T47D (cell line): ENCODE measurements at regions not wholly inside any gene's neighbourhood (a gene's known extent, or its start where the extent isn't known, plus 50 kb on each side); places are given as distances from the start of the nearest gene placed in this dataset.

Source experiments
- DNase-seq, 2 experiments: peaks; one replicate each; pipeline versions ENCODE4 v3.0.0 to v3.0.0-alpha.2; 2011 to 2012; ENCODE audit warnings: low read depth in 1 of 2, low spot score in 1 of 2
- JUND ChIP-seq: IDR thresholded peaks from 2 replicates; pipeline ENCODE4 v1.6.1; 2012; ENCODE audit warnings: low read depth
- in situ Hi-C: cut with HindIII; loops from 2 replicates; pipeline ENCODE4 v1.10.0; 2016; ENCODE audit warnings: low sequenced_read_pairs, low pct_unique_long_range_greater_than_20kb

DNA sequence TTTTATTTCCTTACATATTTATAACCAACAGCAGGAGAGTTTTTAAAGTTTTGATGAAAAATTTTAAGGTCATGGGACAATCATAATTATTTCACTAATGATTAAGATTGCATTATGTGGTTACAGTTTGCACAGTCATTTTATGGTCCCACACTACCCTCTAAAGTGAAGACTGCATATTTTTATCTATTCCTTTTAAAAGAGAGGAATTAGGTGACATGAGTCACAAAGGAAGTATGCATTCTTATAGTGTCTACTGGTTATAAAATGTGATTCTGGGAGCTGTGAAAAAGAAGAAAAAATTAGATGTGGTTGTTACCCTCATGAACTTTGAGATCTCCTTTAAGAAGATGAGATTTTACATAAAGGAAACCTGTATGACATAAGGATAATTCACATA lies 87.9 kb upstream of the GRIA1 start:
- in situ Hi-C loops = no loop called here
- TF ChIP-seq JUND = no peak
- no peak for DNase-seq

DNA sequence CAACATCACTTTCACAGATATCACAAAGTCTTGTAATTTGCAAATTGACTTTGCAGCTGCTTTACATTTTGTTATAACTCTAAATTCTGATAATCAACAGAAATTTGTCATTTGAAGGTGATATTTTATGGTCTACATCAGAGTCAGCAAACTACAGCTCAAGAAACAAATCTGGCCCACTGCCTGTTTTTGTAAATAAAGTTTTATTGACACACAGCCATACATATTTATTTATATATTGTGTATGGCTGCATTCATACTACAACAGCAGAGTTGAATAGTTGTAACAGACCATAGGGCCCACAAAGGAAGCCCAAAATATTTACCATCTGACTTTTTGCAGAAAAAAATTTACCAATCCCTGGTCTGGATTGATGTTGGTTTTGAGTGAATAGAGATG lies 87.0 kb upstream of the GRIA1 start:
- in situ Hi-C loops = no loop called here
- no peak for DNase-seq
- no peak for TF ChIP-seq JUND

DNA sequence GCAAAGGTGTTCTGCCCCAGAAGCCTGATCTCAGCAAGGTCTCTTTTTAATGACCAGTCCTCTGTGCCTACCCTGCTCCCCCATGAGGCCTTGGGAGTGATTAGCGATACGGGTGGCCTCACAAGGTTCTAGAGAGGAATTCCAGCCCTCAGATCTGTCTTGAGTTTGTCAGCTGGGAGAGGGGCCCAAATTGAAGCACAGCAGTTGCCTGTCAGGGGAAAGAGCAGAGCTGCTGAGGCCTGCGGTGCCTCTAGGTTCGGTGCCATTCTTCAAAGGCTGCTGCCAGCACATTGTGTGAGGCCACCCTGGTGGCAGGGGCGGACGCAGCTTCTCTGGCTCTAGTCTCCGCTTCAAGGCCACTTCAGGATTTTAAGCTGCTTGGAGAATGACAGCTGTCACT lies 85.7 kb upstream of the GRIA1 start:
- TF ChIP-seq JUND = no peak
- in situ Hi-C loops = no loop called here
- DNase-seq = no peak

DNA sequence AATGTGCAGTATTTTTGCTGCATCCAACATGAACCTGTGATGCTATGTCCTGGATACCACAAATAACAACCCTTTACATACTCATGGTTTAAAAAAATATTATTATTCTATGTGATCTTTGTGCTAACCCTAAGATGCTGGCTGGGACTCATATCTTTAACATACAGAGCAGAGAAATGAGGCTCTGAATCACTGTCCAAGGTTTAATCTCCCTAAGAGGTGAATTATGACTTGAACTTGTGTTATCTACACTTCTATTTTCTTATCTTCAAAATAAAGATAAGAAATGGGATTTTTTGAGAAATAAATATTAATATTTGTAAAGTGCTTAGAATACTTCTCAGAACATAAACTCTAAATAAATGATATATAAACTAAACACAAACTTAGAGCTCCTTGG lies 68.8 kb upstream of the GRIA1 start:
- no peak for DNase-seq
- no peak for TF ChIP-seq JUND
- in situ Hi-C loops = no loop called here

DNA sequence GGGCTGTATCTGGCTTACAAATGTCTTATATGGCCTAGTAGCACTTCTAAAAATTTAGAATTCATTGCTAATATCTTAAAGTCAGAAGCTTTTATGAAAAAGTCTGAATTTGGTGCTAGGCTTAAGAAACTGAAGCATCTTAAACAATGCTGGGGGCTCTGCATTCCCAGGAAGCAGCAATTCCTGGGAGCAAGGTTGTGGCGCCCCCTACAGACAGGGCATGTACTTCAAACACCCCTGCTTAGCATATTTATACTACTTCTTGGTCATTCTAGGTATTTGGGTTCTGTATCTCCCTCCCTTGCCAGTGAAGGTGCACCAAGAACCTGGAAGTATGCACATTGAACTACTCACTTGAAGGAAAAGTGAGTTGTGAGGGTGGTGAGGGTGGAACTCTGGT lies 64.6 kb upstream of the GRIA1 start:
- DNase-seq = no peak
- in situ Hi-C loops = no loop called here
- TF ChIP-seq JUND = no peak

DNA sequence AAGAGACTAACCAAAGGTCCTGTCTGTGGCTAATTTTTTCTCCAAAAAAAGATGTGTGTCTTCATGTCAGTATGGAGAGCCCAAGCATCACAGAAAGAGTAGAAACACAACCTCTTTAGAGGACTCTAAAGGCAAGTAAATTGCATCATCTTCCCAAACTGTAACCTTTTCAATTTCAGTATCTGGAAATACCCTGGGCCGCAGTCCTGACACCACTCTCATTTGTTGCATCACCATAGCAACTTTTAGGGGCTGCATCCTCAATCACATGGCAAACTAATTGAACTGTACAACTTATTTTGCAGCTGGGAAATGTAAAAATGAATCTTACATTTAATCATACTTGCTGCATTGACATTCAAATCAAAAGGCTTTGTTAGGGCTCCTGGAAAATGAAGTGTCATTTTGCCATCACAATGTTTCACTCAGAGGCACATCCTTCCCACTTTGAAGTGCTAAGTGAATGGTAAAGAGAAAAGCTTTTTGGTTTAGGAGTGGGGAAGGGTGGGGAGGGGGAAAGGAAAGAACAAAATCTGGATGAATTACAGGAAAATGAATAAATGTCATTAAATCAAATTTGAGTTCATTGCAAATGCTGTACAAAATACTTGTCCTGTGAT lies 60.6 kb upstream of the GRIA1 start:
- DNase-seq = no peak
- TF ChIP-seq JUND = no peak
- in situ Hi-C loops = no loop called here

DNA sequence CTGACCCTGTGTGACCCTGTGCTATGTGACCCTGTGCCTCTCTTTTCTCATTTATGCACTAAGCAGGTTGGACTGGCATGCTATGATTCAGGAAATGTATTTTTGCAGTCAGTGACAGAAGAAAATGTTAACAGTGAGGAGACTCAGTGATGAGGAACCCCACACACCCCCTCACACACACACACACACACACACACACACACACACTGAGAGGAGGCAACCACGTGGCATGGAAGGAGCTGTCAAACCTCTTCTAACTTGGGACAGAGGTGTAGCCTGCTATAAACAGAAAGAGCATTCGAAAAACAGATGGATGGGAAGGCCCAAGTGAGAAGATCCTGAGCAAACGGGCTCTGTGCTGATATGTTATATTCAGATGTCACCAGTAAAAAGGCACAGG lies 57.9 kb upstream of the GRIA1 start:
- in situ Hi-C loops = no loop called here
- no peak for DNase-seq
- no peak for TF ChIP-seq JUND

DNA sequence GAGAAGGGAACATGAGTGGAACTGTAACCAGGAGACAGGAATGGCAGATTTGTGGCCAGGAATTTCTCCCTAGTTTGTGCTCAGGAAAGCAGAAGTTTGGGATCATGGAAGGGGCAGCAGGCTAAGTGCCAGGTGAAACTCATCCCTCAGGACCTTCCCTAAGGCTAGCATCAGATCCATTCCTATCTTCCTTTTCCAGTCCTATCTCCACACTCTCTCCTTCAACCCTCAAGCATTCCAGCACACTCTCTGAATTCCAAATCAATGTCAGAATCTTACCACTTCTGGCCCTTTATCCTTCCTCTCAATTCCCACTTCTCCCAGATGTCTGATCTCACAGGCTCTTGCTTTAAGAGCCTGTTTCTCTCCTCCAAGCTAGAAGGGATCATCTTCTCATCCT lies 53.2 kb upstream of the GRIA1 start:
- no peak for TF ChIP-seq JUND
- DNase-seq = no peak
- in situ Hi-C loops = no loop called here

DNA sequence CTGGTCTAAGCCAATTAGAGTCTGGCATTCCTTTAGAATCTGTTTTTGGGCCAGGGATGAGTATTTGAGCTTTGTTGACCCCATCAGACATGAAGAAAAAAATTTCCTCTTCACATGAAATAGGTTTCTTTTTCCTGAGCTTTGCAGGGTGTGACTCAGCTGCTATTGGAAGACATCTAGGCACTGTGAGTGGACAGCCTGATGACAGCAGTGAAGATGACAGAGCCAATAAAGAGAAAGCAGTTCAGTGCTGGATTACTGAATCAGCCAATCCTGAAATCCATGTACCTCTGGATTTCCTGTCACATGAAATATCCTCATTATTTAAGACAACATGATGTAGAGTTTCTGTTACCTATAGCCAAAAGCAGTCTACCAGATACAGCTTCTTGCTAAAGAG lies 51.3 kb upstream of the GRIA1 start:
- no peak for TF ChIP-seq JUND
- in situ Hi-C loops = no loop called here
- DNase-seq = no peak
